HG03103 (cell line): ENCODE measurements at regions not wholly inside any gene's neighbourhood (a gene's known extent, or its start where the extent isn't known, plus 50 kb on each side); places are given as distances from the start of the nearest gene placed in this dataset.

Source experiments
- ATAC-seq: cut with Tn5 transposase; IDR thresholded peaks from one replicate; pipeline ENCODE4 v1.9.1; 2021; ENCODE audit warnings: low read depth; ENCODE audit not compliant: unreplicated experiment

DNA sequence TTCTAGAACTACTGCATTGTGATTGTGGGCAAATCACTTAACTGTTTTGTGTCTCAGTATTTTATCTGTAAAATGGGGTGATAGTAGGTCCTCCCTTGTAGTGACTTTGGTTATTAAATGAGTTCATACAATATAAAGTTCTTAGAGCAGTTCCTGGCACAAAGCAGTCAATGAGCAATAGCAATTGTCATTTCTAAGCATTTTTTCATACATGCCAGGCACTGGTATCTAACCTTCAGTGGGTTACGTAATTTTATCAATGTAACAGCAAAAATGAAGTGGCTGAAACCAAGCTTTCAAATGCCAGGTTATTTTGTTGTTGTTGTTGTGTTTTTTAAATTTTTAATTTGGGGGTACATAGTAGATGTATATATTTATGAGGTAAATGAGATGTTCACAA is 401.9 kb downstream of the MEIS1 start:
- ATAC-seq, result no peak

DNA sequence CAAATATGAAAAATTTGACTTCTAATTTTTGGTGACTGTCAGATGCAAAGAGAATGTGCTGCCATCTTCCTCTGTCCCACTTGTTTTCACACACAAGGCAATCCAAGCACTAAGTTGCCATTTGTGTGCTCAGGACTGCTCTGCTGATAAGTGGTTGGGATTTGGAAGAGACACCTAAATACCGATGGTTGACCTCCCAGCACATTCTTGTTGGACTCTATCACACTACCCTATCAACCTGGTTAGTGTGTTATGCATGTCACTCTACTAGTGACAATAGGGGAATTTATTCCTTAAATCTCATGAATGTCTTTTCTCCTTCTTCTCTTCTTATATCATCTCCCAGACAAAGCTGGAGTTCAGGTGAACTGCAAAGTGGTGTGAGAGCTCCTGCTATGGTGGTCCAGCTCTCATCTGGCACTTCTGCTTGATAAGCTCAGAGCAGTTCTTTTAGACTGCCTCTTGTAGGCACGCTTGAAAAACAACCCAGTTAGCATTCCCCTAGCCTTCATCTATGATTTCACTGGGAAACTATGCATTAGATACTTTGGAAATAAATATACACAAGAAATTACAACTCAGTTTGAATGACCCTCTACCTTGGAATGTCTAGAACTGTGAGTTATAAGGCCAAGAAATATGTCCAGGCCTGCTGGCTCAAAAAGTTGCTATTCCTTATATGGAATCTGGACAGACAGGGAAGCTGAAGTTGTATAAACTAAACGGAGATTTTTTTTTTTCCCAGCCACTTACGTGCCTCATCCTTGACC is 404.8 kb downstream of the MEIS1 start:
- ATAC-seq, result no peak

DNA sequence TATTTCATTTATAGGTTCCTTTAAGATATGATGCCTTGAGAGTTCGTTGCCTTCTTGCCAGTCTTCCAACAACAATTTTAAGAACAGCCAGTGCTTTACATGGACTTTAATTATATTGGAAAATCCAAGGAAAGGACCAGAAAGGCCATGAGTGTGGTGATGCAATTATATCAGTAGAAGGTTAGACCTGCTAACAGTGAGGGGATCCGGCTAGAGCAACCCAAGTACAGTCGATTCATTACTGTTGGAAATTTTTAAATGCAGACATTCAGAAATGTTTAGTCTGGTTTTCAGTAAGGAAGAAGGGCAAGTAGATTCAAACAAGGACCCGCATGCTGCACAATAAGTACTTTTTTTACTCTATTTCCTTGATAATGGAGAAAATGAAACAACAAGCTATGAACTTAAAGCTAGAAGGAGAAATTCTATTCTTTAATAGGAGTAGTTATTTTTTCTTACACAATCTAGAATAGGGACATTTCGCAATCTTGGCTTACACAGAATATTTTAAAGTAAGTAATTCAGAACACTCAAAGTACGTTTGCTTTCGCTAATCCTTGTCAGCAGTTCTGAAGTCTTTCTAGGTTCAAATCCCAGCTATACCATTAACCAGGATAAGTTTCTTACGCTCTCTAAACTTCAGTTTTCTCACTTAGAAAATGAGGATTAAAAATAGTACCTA is 405.5 kb downstream of the MEIS1 start:
- ATAC-seq, result no peak

DNA sequence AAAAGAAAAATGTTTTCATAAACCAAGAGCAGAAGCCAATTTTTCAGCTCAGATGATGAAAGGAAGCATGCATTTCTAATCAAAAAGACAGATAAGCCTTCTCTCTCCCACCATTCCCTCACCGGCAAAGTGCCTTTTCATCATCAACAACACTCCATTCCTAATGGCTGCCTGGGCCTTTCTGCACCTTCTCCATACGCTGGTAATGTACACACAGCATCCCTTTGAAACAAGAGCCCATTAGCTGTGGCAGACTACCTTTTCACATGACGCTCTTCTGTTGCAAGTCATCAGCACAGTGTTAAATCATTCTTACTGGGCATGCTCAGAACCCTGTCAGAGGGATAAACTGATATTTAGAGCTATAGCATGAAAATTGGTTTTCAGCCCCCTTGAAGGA is 408.9 kb downstream of the MEIS1 start:
- no peak for ATAC-seq

- no peak for ATAC-seq
Measured at GRCh38 chr2:66845307-66845706, 410.4 kb downstream of the MEIS1 start.

DNA sequence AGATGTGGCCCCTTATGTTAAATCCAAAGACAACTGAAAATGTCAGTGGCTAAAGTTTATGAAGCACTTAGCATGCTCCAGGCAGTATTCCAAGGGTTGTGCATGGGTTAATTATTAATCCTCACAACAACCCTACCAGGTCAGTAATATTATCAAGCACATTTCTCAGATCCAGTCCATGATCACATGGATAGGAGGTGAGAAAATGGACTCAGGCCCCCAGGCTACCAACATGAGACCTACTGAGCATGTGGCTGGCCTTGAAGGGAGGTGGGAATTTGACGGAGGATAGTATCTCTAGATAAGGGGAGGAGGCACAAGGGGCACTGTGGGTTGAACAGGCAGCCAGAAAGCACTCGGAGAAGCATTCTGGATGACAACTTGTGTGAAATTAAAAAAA is 412.0 kb downstream of the MEIS1 start:
- ATAC-seq, result no peak

DNA sequence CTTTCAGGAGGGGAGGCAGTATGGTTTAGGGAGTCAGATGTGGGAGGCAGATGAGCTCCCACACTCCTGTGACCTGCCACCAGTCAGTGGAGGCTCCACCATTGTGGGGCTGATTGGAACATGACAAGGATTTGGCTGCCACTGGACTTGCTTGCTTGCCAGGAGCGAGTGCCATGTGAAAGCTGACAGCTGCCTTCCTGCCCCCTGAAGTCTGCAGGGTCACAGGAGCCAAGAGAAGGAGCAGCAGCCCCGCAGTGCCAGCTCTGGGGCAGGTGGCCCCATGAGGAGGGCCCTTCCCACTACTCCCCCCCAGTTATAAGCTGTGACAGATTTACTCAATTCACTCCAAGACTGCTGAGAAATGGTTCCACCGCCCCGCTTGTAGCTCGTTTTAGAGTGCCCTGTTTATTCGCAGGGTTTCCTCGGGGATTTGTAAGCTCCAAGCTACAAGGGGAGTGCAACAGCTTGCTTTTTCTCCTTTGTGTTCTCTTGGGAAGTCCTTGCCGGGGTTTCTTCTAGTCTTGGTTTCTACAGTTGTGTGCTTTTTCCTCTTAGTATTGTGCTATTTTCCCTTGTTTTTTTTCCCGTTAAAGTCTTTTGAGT is 414.3 kb downstream of the MEIS1 start:
- ATAC-seq, result no peak

DNA sequence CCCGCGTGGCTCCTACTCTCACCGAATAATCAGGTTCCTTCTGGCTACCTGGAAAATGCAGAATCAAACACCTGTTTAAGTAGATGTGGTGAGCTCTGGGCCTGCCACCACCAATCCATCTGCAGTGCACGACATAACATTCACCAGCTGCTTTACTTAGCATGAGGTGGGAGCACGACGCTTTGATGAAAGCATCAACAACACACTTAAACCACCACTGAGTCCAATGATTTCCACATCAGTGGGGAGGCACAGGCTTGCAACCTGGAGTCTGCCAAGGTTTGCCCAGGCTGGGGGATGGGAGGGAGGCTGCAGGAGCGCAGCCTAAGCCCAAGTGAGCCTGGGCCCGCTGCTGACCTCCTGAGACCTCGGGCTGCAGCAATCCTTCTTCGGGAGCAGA is 415.5 kb downstream of the MEIS1 start:
- ATAC-seq, result no peak

- no peak for ATAC-seq
Measured at GRCh38 chr2:66851449-66851872, 416.5 kb downstream of the MEIS1 start.

DNA sequence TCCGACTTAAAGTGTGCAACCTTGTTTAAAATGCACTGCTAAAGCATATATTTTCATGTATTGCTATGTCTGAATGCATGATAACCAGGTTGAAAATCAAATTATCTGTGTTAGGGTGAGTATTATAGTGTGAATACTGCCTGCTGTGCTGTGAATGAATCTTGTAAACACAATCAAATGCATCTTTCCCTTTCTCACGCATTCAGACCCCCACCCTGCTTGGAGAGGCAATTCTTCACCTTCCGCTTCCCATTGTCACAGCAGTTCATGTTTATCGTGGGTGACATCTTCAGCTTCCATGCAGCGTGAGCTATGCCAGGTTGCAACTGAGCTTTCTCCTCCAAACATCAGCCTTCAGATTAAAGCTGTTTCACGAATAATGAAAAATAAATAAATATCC is 418.0 kb downstream of the MEIS1 start:
- ATAC-seq, result no peak

DNA sequence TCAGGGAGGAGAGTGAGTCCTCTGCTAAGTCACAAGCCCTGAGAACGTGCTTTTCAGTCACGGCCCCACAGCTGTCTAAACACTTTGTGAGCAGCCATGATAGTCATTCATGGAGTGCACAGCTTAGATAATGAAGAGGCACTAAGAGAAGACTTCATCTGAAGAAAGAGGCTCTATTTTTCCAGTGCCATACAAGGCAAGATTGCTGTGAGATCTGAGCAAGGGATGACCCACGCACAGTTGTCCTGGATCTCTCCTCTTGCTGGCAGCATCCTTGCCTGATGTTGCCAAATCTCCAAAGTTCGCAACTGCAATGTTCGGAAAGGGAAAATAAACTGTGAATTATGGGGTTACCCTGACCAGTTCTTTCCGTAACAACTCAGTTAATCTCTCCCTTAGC is 418.7 kb downstream of the MEIS1 start:
- no peak for ATAC-seq

GRCh38 chr2:66854298-66854697 is 419.4 kb downstream of the MEIS1 start:
- no peak for ATAC-seq

GRCh38 chr2:66862885-66863650 is 428.1 kb downstream of the MEIS1 start:
- no peak for ATAC-seq

- ATAC-seq, result no peak
Measured at GRCh38 chr2:66865161-66865560, 430.2 kb downstream of the MEIS1 start.

GRCh38 chr2:66866331-66867062 is 431.6 kb downstream of the MEIS1 start:
- no peak for ATAC-seq

- ATAC-seq, result no peak
Measured at GRCh38 chr2:66867063-66867441, 432.1 kb downstream of the MEIS1 start.

GRCh38 chr2:66869076-66869475 is 434.2 kb downstream of the MEIS1 start:
- no peak for ATAC-seq

DNA sequence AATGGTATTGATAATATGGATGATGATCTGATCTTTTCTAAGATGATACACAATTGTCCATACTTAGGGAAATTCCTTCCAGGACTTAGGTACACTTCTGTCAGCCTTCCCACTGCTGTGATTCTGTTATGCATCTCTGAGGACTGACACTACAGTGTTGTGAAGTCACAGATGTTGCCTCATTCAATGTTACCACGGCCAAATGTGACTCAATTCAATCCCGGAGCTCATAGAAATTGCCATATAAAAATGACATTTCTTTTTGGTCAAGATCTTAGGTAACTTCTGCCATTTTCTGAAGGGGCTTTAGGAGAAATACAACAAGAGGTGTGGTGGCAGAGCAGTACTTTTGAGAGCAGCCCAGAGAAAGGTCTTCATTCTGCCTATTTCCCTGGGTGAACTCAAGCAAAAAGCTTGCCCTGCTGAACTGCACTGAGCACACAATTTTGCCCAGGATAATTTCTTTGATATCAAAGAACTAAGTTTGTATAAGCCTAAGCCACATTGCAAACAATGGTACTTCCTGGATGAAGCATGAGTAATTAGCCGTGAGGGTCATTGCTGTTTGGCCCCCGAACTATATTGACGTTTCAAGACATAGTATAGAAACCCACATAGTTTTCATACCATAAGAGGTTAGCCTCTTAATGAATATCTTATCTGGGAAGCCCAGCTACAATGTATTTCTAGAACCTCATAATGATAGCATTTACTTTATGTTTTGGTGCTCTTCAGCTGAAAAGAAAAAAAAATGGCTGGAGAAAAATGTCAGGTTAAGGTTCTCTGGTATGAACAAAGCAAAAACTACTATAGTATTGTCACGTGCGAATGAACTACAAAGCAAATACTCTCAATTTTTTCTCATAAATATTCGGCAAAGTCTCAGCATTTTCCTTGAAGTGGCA is 437.4 kb downstream of the MEIS1 start:
- no peak for ATAC-seq

GRCh38 chr2:66872986-66873754 is 438.2 kb downstream of the MEIS1 start:
- ATAC-seq, result no peak
